Spleen (tissue), 11 donors: ENCODE measurements at regions not wholly inside any gene's neighbourhood (a gene's known extent, or its start where the extent isn't known, plus 50 kb on each side); places are given as distances from the start of the nearest gene placed in this dataset.

ENCODE experiments used
- DNase-seq: peaks from one replicate; pipeline ENCODE4 v3.0.0-alpha.2; 2020
- H3K27ac ChIP-seq, 8 donors: fragments of 200-600 bp; sonication (generic) in 7 of 8; 1 replicate in 4 of 8; 2 replicates in 4 of 8; pipeline versions ENCODE4 v1.5.0 to v1.8.0; 2016 to 2021; ENCODE audit warnings: inconsistent platforms in 4 of 8, mild to moderate bottlenecking in 4 of 8, moderate library complexity in 1 of 8
- H3K27me3 ChIP-seq, 7 donors: fragments of 200-600 bp; sonication (generic) in 6 of 7; replicated peaks in 1 of 7; 1 replicate in 4 of 7; 2 replicates in 3 of 7; pipeline versions ENCODE4 v1.5.0 to v1.8.0; 2016 to 2021; ENCODE audit warnings: inconsistent platforms in 3 of 7, mild to moderate bottlenecking in 1 of 7
- H3K36me3 ChIP-seq, 6 donors: fragments of 200-600 bp; sonication (generic) in 5 of 6; 1 replicate in 4 of 6; 2 replicates in 2 of 6; pipeline versions ENCODE4 v1.5.0 to v1.8.0; 2016 to 2021; ENCODE audit warnings: inconsistent platforms in 2 of 6
- H3K4me1 ChIP-seq, 6 donors: fragments of 200-600 bp; sonication (generic) in 5 of 6; 1 replicate in 3 of 6; 2 replicates in 3 of 6; pipeline versions ENCODE4 v1.5.0 to v1.8.0; 2016 to 2021; ENCODE audit warnings: inconsistent platforms in 3 of 6
- H3K4me3 ChIP-seq, 8 donors: fragments of 200-600 bp; sonication (generic) in 7 of 8; 1 replicate in 4 of 8; 2 replicates in 4 of 8; pipeline versions ENCODE4 v1.5.0 to v1.8.0; 2016 to 2021; ENCODE audit warnings: inconsistent platforms in 4 of 8, mild to moderate bottlenecking in 4 of 8, moderate library complexity in 2 of 8
- H3K9me3 ChIP-seq, 8 donors: fragments of 200-600 bp; sonication (generic) in 7 of 8; 1 replicate in 4 of 8; 2 replicates in 4 of 8; pipeline versions ENCODE4 v1.5.0 to v1.8.0; 2016 to 2021; ENCODE audit warnings: inconsistent platforms in 4 of 8
- CTCF ChIP-seq, 11 experiments: fragments of 200-600 bp in 7 of 11; fragments of 450-650 bp in 4 of 11; sonication (generic) in 4 of 11; IDR thresholded peaks in 8 of 11; conservative IDR thresholded peaks in 3 of 11; 1 replicate in 7 of 11; 2 replicates in 4 of 11; pipeline versions ENCODE4 v1.4.0 to v1.8.0; 2016 to 2021; ENCODE audit warnings: antibody characterized with exemption in 11 of 11, inconsistent platforms in 4 of 11, mild to moderate bottlenecking in 1 of 11
- POLR2A ChIP-seq, 3 donors: fragments of 450-650 bp; IDR thresholded peaks; one replicate each; pipeline ENCODE4 v1.5.1; 2017; ENCODE audit warnings: antibody characterized with exemption in 3 of 3, mild to moderate bottlenecking in 1 of 3
- POLR2AphosphoS5 ChIP-seq, 3 donors: sonication (generic); formaldehyde crosslinking; IDR thresholded peaks; one replicate each; pipeline ENCODE4 v1.5.1; 2017; ENCODE audit warnings: antibody characterized with exemption in 3 of 3
- WGBS, 5 donors: extraction: QIAGEN DNeasy Blood & Tissue Kit in 3 of 5; methylation state at CpG; one replicate each; pipeline versions ENCODE4 v1.1.5 to v1.1.7; 2013 to 2018; 5-methylcytosine and 5-hydroxymethylcytosine counted together
- intact Hi-C: fragments of 100-400 bp; cut with DNase I; formaldehyde crosslinking; loops from one replicate; pipeline ENCODE4 v1.15.0; 2023; ENCODE audit warnings: low total_unique reads
- donor health status: healthy with polysubstance abuse.
- donor health status: DM: no; HTN: no; CAD: no; lungs with moderate emphysema.
- donor health status: DM: no; HTN: no; CAD: no.
- donor health status: Bipolar disorder and iron deficiency.
- donor health status: healthy.
- donor health status: DM: no; HTN: no; CAD: no.
- donor health status: DM: yes; HTN: yes; CAD: no.

DNA sequence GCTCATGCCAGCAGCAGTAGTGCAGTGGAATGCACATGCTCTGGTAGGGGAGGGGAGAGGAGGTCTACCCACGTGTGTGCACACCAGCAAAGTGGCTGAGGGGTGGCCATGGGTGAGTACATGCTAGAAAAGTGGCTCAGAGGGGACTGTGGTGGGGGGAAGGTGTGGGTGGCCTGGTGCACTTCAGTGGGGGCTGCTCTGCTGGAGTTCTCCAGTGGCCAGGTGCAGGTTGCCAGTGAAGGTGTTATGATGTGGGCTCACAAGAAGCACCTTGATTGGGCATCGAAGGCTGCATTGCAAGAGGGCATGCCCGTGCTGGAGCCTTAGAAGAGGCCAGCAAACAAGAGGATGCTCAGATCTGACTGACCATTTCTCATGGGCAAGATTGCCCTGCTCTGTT, 613.6 kb upstream of the PHF14 start:
- Histone ChIP-seq H3K36me3 (no peaks in the 10 kb centered on the region), H3K4me3 (no peak overlapping the region), H3K9me3 (peaks cover 0 to 61% (median 29%) of the 10 kb centered on the region in 8 donors), H3K4me1 (no peaks in the 10 kb centered on the region), H3K27ac (no peak overlapping the region), H3K27me3 (no peaks in the 10 kb centered on the region)
- peak; percentile 51 for DNase-seq
- WGBS, 5 donors, result 33 to 74% (median 65%) methylated on average over 3 of the region's 3 CpGs
- TF ChIP-seq CTCF (IDR thresholded peaks at IDR 0.05 in 8 of 11, conservative IDR thresholded peaks at IDR 0.05 in 3 of 11), result no peak
- no peak for TF ChIP-seq POLR2AphosphoS5 (IDR thresholded peaks at IDR 0.05)
- no peak for TF ChIP-seq POLR2A (IDR thresholded peaks at IDR 0.05)
- intact Hi-C loops, result no loop called here

GRCh38 chr7:10401793-10402192, 571.9 kb upstream of the PHF14 start:
- Histone ChIP-seq H3K36me3 (no peaks in the 10 kb centered on the region), H3K27ac (no peak overlapping the region), H3K9me3 (peaks cover 0 to 38% (median 29%) of the 10 kb centered on the region in 8 donors), H3K4me1 (no peaks in the 10 kb centered on the region), H3K4me3 (no peak overlapping the region), H3K27me3 (no peaks in the 10 kb centered on the region)
- intact Hi-C loops, result no loop called here
- no peak for DNase-seq
- TF ChIP-seq POLR2A (IDR thresholded peaks at IDR 0.05), result no peak
- TF ChIP-seq POLR2AphosphoS5 (IDR thresholded peaks at IDR 0.05), result no peak
- no peak for TF ChIP-seq CTCF (IDR thresholded peaks at IDR 0.05 in 8 of 11, conservative IDR thresholded peaks at IDR 0.05 in 3 of 11)

GRCh38 chr7:10412422-10413019, 561.2 kb upstream of the PHF14 start:
- Histone ChIP-seq H3K4me1 (no peaks in the 10 kb centered on the region), H3K9me3 (no peaks in the 10 kb centered on the region), H3K36me3 (no peaks in the 10 kb centered on the region), H3K27ac (no peak overlapping the region), H3K4me3 (no peak overlapping the region), H3K27me3 (no peaks in the 10 kb centered on the region)
- DNase-seq, result no peak
- WGBS, 5 donors, result 4 to 17% (median 8%) methylated on average over 3 of the region's 3 CpGs
- intact Hi-C loops, result loop anchor here (5.0 kb wide), 1 partner anchor 1995 kb away; no protein-coding TSS in a partner anchor
- TF ChIP-seq POLR2AphosphoS5 (IDR thresholded peaks at IDR 0.05), result no peak
- TF ChIP-seq CTCF (IDR thresholded peaks at IDR 0.05 in 8 of 11, conservative IDR thresholded peaks at IDR 0.05 in 3 of 11), result peak in 8 of 11 experiments; percentile 18 to 62 (median 46)
- TF ChIP-seq POLR2A (IDR thresholded peaks at IDR 0.05), result no peak

DNA sequence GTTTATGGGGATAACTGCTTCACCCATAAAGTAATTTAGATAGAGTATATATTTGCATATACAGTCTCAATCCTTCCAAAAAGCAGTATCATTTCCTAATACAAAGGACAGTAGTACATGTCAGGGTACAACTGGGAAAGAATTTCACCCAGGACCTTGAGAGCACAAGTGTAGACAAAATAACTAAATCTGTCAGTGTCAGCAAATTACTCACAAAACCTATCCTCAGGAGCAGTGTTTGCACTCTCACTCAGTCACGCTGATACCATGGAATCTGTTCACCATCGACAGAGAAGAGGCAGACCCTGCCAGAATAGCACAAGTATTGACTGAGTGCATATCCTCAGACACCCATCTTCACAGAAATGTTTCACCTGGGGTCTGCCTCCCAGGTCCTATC, 554.7 kb upstream of the PHF14 start:
- H3K27ac ChIP-seq, result no peak overlapping the region
- no peak for DNase-seq
- no peaks in the 10 kb centered on the region for H3K27me3 ChIP-seq
- no peaks in the 10 kb centered on the region for H3K36me3 ChIP-seq
- intact Hi-C loops, result no loop called here
- H3K4me3 ChIP-seq, result no peak overlapping the region
- no peaks in the 10 kb centered on the region for H3K9me3 ChIP-seq
- TF ChIP-seq POLR2AphosphoS5 (IDR thresholded peaks at IDR 0.05) (no peak), CTCF (IDR thresholded peaks at IDR 0.05 in 8 of 11, conservative IDR thresholded peaks at IDR 0.05 in 3 of 11) (no peak), POLR2A (IDR thresholded peaks at IDR 0.05) (no peak)
- 64 to 79% (median 78%) methylated on average over 2 of the region's 2 CpGs for WGBS, 5 donors
- H3K4me1 ChIP-seq, result no peaks in the 10 kb centered on the region
